GM18505 (cell line): ENCODE measurements at regions not wholly inside any gene's neighbourhood (a gene's known extent, or its start where the extent isn't known, plus 50 kb on each side); places are given as distances from the start of the nearest gene placed in this dataset.
A peak's percentile ranks its signal among the peaks of the same experiment; 100 is the strongest.

ENCODE experiments used
- ATAC-seq: cut with Tn5 transposase; IDR thresholded peaks from one replicate; pipeline ENCODE4 v1.9.1; 2021; ENCODE audit not compliant: unreplicated experiment
- POLR2A ChIP-seq: IDR thresholded peaks from 4 replicates; pipeline ENCODE4 v1.6.1; 2011; ENCODE audit warnings: borderline replicate concordance; ENCODE audit not compliant: insufficient read depth, insufficient read length; ENCODE audit errors: extremely low read depth

DNA sequence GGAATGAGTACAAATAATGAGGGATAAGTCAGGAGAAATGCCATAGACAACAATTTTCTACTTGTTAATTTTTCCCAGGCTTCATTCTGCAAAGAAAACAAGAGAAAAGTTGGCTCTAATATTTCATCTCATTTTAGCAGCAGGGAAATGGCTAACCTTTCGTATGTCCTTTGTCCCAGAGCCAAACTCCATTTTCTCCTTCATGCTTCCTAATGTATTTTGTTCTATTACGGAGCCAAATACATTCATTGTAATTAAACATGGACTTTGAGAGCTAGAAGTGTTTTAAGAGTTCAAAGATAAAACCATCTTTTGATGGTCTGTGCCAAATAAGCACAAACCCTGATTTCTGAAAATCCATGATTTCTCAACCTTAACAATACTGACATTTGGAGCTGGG is 136.9 kb downstream of the PTCHD4 start:
- no peak for TF ChIP-seq POLR2A
- no peak for ATAC-seq

DNA sequence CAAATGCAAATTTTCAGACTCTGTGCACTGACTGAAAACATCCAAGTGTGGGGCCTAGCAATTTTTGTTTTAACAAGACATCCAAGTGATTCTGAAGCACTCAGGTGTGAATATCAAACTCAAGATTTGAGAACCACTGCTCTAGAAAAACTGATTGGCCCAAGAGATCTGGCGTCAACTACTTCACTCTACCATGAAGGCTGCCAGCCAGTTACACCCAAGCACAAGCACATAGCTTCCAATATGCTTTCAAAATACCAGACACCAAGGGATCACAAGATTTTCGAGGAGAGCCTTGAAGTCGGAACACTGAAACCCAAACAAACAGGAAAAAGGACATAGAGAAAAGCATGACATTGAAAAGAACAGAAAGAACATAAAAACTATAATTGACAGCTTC is 140.2 kb downstream of the PTCHD4 start:
- TF ChIP-seq POLR2A, result no peak

DNA sequence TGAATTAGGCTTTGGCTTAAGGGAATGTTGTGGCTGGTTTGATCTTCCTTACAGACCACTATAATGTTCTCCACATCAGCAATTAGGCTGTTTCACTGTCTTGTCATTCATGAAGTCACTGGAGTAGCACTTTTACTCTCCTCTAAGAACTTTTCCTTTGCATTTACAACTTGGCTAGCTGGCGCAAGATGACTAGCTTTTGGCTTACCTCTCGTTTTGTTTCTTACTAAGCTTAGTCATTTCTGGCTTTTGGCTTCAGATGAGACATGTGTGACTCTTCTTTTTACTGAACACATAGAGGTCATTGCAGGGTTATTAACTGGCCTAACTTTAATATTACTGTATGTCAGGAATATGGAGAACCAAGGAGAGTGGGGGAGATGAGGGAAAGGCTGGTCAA is 143.2 kb downstream of the PTCHD4 start:
- no peak for TF ChIP-seq POLR2A
- ATAC-seq, result peak; percentile 83

More for the DNA sequence above, 140.2 kb downstream of the PTCHD4 start:
- no peak for ATAC-seq

DNA sequence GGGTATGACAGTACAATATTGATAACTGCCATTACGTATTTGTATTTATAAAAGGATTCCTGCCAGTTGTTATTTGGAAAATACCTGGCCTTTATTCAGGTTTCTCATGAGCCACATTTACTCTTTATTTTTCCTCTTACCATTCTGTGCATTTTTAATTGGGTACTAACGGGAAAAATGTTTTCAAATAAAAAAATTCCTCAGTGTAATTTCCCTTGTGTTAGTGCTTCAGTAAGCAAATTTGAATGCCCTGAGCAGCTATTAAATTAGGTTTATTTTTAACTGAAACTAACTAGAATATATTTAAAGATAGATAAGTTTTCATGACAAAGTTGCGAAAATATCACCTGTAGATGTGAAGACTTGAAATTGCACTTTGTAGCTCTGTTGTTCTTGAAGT is 146.0 kb downstream of the PTCHD4 start:
- ATAC-seq, result no peak
- TF ChIP-seq POLR2A, result no peak

DNA sequence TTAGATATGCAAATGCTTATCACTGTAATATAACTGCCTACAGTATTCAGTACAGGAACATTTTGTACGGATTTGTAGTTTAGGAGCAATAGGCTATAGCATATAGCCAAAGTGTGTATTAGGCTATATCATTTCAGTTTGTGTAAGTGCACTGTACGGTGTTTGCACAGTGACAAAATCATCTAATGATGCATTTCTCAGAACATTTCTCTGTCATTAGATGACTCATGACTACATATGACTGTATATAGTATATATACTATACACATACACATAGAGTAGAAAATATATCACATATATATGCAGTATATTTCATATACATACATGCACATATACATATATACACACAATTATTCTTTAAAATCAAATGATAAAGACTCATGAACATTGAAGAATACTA is 158.4 kb downstream of the PTCHD4 start:
- ATAC-seq, result no peak
- no peak for TF ChIP-seq POLR2A

DNA sequence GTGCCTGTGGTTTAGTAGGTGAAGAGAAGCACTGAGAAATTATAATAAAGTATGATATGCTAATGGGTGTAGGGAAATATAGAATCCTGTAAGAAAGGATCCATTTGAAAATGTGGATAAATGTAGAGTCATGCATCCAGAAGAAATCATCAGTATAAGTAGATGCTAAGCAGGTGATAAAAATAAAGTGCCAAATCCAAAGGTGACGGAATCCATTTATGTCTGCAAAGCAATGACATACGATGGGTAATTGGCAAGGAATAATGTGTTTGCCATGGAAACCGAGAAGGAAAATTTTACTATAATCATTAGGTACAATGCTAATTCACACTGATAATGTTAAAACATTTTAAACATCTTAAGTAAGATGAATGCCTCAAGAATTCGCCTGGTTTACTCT is 163.0 kb downstream of the OPN5 start:
- TF ChIP-seq POLR2A, result no peak
- no peak for ATAC-seq

DNA sequence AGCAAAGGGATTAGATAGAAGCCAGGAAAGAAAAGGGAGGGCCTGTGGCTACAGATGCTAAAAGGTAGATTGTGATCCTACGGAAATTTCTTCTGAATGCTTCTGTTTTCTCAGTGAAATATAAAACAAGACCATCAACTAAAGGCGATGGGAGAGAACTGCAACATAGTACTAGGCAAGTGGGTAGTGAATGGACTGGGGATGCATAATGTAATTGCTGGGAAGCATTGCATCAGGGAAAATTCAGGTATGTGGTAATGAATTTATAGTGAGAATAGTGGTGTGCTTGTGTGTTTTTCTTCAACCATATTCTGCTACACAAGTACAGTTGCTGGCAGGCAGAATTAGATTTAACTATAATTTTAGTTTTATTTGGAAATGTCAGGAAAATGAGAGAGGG is 156.6 kb downstream of the OPN5 start:
- no peak for TF ChIP-seq POLR2A
- ATAC-seq, result no peak

GRCh38 chr6:47936820-47937219 is 155.0 kb downstream of the OPN5 start:
- ATAC-seq, result no peak
- no peak for TF ChIP-seq POLR2A

GRCh38 chr6:47934023-47934422 is 152.2 kb downstream of the OPN5 start:
- ATAC-seq, result no peak
- no peak for TF ChIP-seq POLR2A

GRCh38 chr6:47932575-47932974 is 150.7 kb downstream of the OPN5 start:
- ATAC-seq, result no peak
- TF ChIP-seq POLR2A, result no peak

DNA sequence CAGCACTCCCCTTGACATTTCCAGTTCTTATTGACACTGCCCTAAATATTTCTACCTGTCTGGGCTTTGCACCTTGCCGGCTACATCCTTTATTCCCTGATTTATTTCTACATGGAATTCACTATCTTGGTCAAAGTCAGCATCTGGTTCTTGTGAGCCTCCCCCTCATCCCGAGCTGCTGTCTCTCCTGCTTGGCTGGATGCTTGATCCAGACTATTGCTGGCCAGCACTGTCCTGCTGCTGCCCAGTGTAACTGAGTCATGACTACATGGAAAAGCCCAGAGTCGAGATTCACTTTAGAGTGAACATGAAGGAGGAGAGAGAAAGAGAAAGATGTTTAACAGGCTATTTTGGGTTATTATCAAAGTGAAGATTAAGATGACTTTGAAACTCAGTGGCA is 142.2 kb downstream of the OPN5 start:
- TF ChIP-seq POLR2A, result no peak
- ATAC-seq, result no peak

DNA sequence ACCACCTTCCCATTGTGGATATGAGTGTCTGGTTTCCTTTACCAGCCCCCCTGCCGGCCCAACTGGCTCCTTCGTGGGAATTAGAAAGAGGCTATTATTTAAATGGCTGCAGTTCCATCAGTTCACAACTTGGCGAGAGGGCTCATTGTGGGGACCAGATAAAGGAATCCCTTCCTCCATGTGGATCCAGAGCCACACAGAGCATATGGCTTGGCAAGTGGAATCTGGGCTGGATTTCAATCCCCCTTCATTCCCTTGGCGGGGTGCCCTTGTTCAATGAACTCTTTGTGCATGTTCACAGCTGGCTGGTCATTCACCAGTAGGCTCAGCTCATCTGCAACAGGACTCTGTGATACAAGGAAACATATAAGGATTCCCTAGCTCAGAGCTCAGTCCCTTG is 140.6 kb downstream of the OPN5 start:
- ATAC-seq, result no peak
- no peak for TF ChIP-seq POLR2A

DNA sequence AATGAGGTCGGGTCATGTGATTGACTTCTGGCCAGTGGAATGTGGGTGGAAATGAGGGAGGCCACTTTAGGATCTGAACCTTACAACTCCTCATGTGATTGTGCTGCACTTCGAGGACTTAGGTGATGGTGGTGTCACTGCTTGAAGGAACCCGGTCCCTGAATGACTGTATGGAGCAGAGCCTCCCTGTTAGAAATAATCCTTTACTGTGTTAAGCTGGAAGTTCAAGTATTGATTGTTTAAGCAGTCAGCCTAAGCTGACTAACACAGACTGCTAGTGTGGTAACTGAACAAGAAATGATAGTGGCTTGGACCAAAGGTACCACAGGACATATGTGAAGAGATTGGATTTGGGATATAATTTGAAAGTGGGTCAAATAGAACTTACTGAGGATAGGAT is 138.0 kb downstream of the OPN5 start:
- ATAC-seq, result no peak
- no peak for TF ChIP-seq POLR2A

- no peak for ATAC-seq
- TF ChIP-seq POLR2A, result no peak
Observed at GRCh38 chr6:47917811-47918210, 136.0 kb downstream of the OPN5 start.

DNA sequence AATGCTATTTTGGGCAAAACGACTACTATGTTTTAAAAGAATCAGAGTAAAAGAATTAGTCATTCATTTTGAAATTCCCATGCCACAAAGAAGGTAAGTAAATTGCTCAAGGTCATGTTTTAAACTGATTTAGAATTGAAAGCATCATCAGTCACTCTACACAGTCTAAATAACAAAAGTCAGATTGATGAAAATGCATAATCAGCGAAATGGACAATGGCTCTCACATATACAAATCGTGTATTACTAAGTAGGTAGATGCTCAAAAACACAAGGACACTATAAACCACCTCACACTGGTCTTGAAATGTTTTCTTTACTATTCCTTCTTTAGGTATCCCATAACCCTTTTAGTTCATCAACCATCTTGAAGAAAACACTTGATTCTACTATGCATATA is 135.4 kb downstream of the OPN5 start:
- ATAC-seq, result no peak
- TF ChIP-seq POLR2A, result no peak

GRCh38 chr6:47915017-47915416 is 133.2 kb downstream of the OPN5 start:
- TF ChIP-seq POLR2A, result no peak
- no peak for ATAC-seq

GRCh38 chr6:47908271-47908670 is 126.4 kb downstream of the OPN5 start:
- TF ChIP-seq POLR2A, result no peak
- ATAC-seq, result no peak

DNA sequence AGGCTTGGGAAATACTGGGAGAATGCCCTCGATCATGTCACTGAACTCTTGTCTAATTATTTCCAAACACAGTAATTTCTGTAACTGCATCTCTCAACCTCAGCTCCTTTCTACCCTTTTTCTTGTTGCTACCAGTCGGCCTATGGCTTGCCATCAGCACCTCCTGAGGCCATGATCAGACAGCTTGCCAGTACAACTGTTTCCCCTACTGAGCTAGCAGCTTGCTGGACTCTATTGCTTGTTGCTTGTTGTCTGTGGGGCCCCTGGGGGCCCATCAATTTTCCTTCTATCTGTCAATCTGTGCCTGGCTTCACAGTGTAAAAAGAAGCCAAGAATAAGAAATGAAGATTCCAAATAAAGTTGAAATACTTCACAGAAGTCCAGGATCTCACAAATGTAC is 123.9 kb downstream of the OPN5 start:
- TF ChIP-seq POLR2A, result no peak
- no peak for ATAC-seq
